Anterior cingulate cortex (tissue), 58 donors: ENCODE measurements at regions not wholly inside any gene's neighbourhood (a gene's known extent, or its start where the extent isn't known, plus 50 kb on each side); places are given as distances from the start of the nearest gene placed in this dataset.

ENCODE experiments used
- DNase-seq, 58 donors: peaks; one replicate each; lab custom pipeline; 2025; lab: John Stamatoyannopoulos, UW

- DNase-seq, result no peak
Observed at GRCh38 chr17:77867976-77868713, 90.4 kb upstream of the TNRC6C start.

GRCh38 chr17:77869041-77869599 is 89.4 kb upstream of the TNRC6C start:
- DNase-seq, result no peak

GRCh38 chr17:77869665-77870132 is 88.8 kb upstream of the TNRC6C start:
- DNase-seq, result no peak

GRCh38 chr17:77872199-77872598 is 86.3 kb upstream of the TNRC6C start:
- DNase-seq, result no peak

- DNase-seq, result peak in 1 of 58 donors; percentile 18
Observed at GRCh38 chr17:77872714-77873499, 85.6 kb upstream of the TNRC6C start.

GRCh38 chr17:77873500-77874302 is 84.8 kb upstream of the TNRC6C start:
- DNase-seq, result no peak

GRCh38 chr17:77874303-77875050 is 84.0 kb upstream of the TNRC6C start:
- DNase-seq, result no peak

GRCh38 chr17:77875051-77875780 is 83.3 kb upstream of the TNRC6C start:
- DNase-seq, result no peak

GRCh38 chr17:77875881-77876509 is 82.5 kb upstream of the TNRC6C start:
- no peak for DNase-seq

GRCh38 chr17:77877036-77877435 is 81.5 kb upstream of the TNRC6C start:
- no peak for DNase-seq

GRCh38 chr17:77877646-77878355 is 80.7 kb upstream of the TNRC6C start:
- DNase-seq, result no peak

GRCh38 chr17:77879226-77879895 is 79.1 kb upstream of the TNRC6C start:
- no peak for DNase-seq

GRCh38 chr17:77879896-77880280 is 78.6 kb upstream of the TNRC6C start:
- DNase-seq, result no peak

GRCh38 chr17:77880711-77881450 is 77.6 kb upstream of the TNRC6C start:
- DNase-seq, result no peak

- peak in 33 of 58 donors; percentile 9 to 56 (median 33) for DNase-seq
Observed at GRCh38 chr17:77881545-77881944, 77.0 kb upstream of the TNRC6C start.

GRCh38 chr17:77882040-77882439 is 76.5 kb upstream of the TNRC6C start:
- DNase-seq, result no peak
